MM.1S (cell line): ENCODE measurements at regions not wholly inside any gene's neighbourhood (a gene's known extent, or its start where the extent isn't known, plus 50 kb on each side); places are given as distances from the start of the nearest gene placed in this dataset.

Experiments used
- EZH2 ChIP-seq: fragments of 300-600 bp; sonication (generic); optimal IDR thresholded peaks from 2 replicates; pipeline ENCODE3; 2017; ENCODE audit warnings: low read depth, mild to moderate bottlenecking, antibody characterized with exemption, low read length, mixed read lengths
- TF ChIP-seq, protein P1 (sequence below): fragments of 300-600 bp; sonication (generic); IDR thresholded peaks from 2 replicates; pipeline ENCODE4 v1.5.1; 2016; ENCODE audit warnings: antibody characterized with exemption, low read length, mixed read lengths

DNA sequence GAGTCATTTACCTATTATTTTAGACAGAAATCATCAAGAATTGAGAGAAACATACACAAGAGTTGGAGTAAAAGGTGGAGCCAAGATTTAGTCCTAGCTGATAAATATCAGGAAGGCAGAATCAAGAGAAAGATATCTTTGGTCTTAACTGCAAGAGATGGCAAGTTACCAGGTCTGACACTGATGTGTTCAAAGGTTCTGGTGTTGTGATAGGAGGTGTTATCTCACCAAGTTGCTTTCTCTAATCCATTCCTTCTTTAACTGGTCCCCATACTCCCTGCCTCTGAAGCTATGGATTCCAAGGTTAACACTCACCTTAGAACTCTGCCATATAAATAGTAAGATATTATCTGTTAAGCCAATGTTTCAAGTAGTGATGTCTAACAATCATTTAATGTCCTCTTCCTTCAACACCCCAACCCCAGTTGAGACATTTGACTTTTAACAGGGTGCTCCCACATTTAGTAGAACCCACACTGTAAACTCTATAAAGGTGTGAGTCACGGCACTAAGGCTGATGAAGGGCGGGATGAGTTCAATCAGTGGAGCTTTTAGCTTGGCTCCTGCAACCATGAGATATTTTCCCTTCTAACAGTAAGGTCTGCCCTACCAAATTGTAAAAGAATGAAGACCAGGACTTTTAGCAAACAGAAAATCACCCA is 333.7 kb downstream of the RND3 start:
- TF ChIP-seq, protein P1, sequence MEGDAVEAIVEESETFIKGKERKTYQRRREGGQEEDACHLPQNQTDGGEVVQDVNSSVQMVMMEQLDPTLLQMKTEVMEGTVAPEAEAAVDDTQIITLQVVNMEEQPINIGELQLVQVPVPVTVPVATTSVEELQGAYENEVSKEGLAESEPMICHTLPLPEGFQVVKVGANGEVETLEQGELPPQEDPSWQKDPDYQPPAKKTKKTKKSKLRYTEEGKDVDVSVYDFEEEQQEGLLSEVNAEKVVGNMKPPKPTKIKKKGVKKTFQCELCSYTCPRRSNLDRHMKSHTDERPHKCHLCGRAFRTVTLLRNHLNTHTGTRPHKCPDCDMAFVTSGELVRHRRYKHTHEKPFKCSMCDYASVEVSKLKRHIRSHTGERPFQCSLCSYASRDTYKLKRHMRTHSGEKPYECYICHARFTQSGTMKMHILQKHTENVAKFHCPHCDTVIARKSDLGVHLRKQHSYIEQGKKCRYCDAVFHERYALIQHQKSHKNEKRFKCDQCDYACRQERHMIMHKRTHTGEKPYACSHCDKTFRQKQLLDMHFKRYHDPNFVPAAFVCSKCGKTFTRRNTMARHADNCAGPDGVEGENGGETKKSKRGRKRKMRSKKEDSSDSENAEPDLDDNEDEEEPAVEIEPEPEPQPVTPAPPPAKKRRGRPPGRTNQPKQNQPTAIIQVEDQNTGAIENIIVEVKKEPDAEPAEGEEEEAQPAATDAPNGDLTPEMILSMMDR = no peak
- no peak for TF ChIP-seq EZH2
